ENCODE measurements at regions not wholly inside any gene's neighbourhood (a gene's known extent, or its start where the extent isn't known, plus 50 kb on each side); places are given as distances from the start of the nearest gene placed in this dataset.

DNA sequence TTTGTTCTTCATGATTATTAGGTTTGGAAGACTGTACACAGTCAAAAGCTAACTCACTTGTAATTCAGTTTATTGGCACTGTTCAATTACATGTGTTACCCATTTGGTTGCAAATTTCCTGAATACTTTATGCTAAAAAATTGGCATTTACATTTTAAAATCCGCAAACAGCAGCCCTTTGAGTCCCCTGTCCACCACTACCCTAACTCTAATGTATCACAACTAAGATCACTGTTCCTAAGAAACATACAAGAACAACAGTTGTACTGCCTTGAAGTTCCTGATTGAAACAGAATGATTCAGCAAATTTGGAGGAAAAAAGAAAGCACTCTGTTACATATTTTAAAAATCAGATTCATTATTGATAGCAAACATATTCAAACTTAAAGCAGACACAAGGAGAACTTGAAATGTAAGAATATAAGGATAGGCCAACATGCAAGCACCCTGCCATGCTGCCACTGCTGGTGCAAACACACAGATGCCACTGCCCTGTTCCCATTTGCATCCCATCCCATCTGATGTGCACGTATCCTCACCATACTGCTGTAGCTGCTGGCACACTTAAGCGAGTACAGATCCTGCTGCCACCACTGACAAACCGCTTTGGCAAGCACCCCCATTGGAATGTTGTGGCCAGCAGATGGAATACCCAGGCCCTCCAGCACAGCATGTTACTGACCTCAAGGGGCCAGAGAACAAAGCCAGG lies 343.4 kb downstream of the PPP1R2C start:
- no peaks in the 10 kb centered on the region for H3K27me3 Mint-ChIP-seq
- DNase-seq (no peak), ATAC-seq (ENCODE audit: low read depth) (no peak)
- H3K4me3 Mint-ChIP-seq, result no peak overlapping the region
- POLR2A ChIA-PET, result no interaction called here
- peaks cover 15% of the 10 kb centered on the region for H3K4me1 Mint-ChIP-seq
- peaks cover 17% of the 10 kb centered on the region for H3K9me3 Mint-ChIP-seq
- H3K27ac Mint-ChIP-seq, result no peak overlapping the region
- peaks cover 17% of the 10 kb centered on the region for H3K36me3 Mint-ChIP-seq

DNA sequence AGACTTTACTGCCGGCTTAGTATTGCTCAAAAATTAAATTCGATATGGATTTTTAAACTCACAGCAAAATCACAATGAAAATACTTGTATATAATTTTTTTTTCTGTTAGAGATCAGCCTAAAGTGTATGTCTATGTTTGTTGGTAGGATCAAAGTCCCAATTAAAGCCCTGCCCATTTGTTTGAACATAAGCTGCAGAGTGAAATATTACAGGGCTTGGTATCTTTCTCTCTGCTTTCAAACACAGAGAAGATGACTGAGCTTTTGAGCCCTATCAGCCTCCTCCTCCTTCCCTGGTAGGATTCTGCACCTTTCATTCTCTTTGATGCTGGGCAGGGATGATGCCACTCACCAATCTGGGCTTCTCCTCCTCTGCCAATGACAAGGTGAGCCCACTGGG lies 345.4 kb downstream of the PPP1R2C start:
- POLR2A ChIA-PET, result no interaction called here
- Mint-ChIP-seq H3K27ac (no peak overlapping the region), H3K4me1 (peaks cover 11% of the 10 kb centered on the region)

DNA sequence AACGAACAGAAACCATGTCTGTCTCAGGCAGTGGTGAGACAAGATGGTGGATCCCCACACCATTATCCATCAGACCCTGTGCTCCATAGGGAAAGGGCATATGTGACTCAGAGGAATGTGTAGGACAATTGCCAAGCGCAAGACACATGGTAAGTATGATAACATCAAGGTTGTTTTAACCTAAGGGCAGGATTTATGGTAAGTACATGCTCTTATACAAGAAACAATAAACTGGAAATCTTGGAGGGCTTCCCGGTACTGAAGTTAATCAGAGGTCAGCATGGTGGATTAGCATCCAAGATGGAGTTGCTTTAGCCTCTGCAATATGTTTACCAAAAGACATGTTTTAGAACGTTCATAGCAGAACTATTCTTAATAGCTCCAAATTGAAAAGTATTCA lies 355.0 kb downstream of the PPP1R2C start:
- Mint-ChIP-seq H3K27me3 (no peaks in the 10 kb centered on the region), H3K9me3 (no peaks in the 10 kb centered on the region), H3K4me1 (no peaks in the 10 kb centered on the region), H3K36me3 (no peaks in the 10 kb centered on the region), H3K4me3 (no peak overlapping the region), H3K27ac (no peak overlapping the region)
- POLR2A ChIA-PET, result no interaction called here
- no peak for ATAC-seq (ENCODE audit: low read depth)
- no peak for DNase-seq

More for the DNA sequence above, 345.4 kb downstream of the PPP1R2C start:
- Mint-ChIP-seq H3K4me3 (no peak overlapping the region), H3K36me3 (peaks cover 9% of the 10 kb centered on the region), H3K9me3 (peaks cover 12% of the 10 kb centered on the region), H3K27me3 (no peaks in the 10 kb centered on the region)
- DNase-seq (no peak), ATAC-seq (ENCODE audit: low read depth) (no peak)

DNA sequence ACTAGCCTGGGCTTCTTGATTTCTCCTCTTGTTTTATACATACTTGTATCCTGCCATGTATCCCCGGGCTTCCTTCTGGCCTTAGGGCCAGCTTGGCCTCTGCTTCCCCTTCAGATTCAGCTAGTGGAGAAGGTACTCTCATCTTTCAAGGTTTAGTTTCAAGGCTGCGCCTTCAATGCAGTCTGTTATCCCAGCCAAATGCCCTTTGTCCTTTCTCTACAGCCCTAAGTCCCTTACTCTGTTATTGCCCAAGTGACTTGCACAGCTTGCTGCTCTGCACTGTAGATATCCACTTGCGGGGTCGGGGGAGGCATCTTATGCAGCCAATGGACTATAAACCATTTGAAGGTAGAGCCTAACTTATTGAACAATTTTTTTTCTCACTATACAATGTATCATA lies 357.5 kb downstream of the PPP1R2C start:
- Mint-ChIP-seq H3K27ac (no peak overlapping the region), H3K9me3 (no peaks in the 10 kb centered on the region), H3K27me3 (no peaks in the 10 kb centered on the region), H3K4me1 (no peaks in the 10 kb centered on the region), H3K36me3 (no peaks in the 10 kb centered on the region), H3K4me3 (no peak overlapping the region)
- DNase-seq (no peak), ATAC-seq (ENCODE audit: low read depth) (no peak)
- POLR2A ChIA-PET, result no interaction called here

GRCh38 chrX:42415636-42416035 lies 362.3 kb downstream of the PPP1R2C start:
- Mint-ChIP-seq H3K27ac (no peak overlapping the region), H3K4me3 (no peak overlapping the region), H3K27me3 (no peaks in the 10 kb centered on the region), H3K9me3 (peaks cover 10% of the 10 kb centered on the region), H3K4me1 (peaks cover 8% of the 10 kb centered on the region), H3K36me3 (peaks cover 14% of the 10 kb centered on the region)
- ATAC-seq (ENCODE audit: low read depth) (no peak), DNase-seq (no peak)
- POLR2A ChIA-PET, result no interaction called here

DNA sequence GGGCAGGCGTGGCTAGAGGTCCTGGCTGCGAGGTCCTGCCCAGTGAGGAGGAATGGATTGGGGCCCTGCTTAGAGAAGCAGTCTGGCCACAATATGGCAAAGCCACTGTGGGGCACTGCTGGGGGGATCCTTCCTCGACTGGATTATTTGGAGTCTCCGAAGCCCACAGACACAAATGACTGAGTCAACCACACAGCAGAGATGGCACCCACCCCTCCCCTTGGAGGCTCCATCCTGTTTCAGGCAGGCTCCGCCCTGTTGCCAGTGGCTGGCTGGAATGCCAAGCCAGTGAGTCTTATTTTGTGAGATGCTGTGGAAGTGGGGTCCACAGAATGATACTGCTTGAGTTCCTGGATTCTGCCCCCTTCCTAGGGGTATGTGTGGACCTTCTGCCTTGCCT lies 363.9 kb downstream of the PPP1R2C start:
- peaks cover 10% of the 10 kb centered on the region for H3K4me1 Mint-ChIP-seq

GRCh38 chrX:42399632-42400024 lies 378.3 kb downstream of the PPP1R2C start:
- no peaks in the 10 kb centered on the region for H3K27me3 Mint-ChIP-seq
- peaks cover 3% of the 10 kb centered on the region for H3K36me3 Mint-ChIP-seq
- peaks cover 3% of the 10 kb centered on the region for H3K9me3 Mint-ChIP-seq
- POLR2A ChIA-PET, result interaction anchor here (0.6 kb wide), 1 partner anchor 544 kb away, joined by 3 read pairs; no protein-coding TSS in a partner anchor
- DNase-seq (no peak), ATAC-seq (ENCODE audit: low read depth) (no peak)
- H3K4me3 Mint-ChIP-seq, result peak overlapping the region; percentile 51
- H3K27ac Mint-ChIP-seq, result peak overlapping the region; percentile 79
- H3K4me1 Mint-ChIP-seq, result peaks cover 13% of the 10 kb centered on the region

More for the DNA sequence above, 363.9 kb downstream of the PPP1R2C start:
- ATAC-seq (ENCODE audit: low read depth), result no peak
- Mint-ChIP-seq H3K9me3 (peaks cover 11% of the 10 kb centered on the region), H3K27ac (no peak overlapping the region), H3K27me3 (no peaks in the 10 kb centered on the region), H3K36me3 (peaks cover 15% of the 10 kb centered on the region), H3K4me3 (no peak overlapping the region)
- DNase-seq, result no peak
- POLR2A ChIA-PET, result no interaction called here

GRCh38 chrX:42398967-42399631 lies 378.9 kb downstream of the PPP1R2C start:
- no peak for ATAC-seq (ENCODE audit: low read depth)
- peak overlapping the region; percentile 79 for H3K27ac Mint-ChIP-seq
- peaks cover 13% of the 10 kb centered on the region for H3K4me1 Mint-ChIP-seq
- POLR2A ChIA-PET, result interaction anchor here (0.6 kb wide), 1 partner anchor 545 kb away, joined by 3 read pairs; no protein-coding TSS in a partner anchor
- H3K4me3 Mint-ChIP-seq, result peak overlapping the region; percentile 51
- peaks cover 3% of the 10 kb centered on the region for H3K36me3 Mint-ChIP-seq
- no peak for DNase-seq
- peaks cover 3% of the 10 kb centered on the region for H3K9me3 Mint-ChIP-seq
- no peaks in the 10 kb centered on the region for H3K27me3 Mint-ChIP-seq

DNA sequence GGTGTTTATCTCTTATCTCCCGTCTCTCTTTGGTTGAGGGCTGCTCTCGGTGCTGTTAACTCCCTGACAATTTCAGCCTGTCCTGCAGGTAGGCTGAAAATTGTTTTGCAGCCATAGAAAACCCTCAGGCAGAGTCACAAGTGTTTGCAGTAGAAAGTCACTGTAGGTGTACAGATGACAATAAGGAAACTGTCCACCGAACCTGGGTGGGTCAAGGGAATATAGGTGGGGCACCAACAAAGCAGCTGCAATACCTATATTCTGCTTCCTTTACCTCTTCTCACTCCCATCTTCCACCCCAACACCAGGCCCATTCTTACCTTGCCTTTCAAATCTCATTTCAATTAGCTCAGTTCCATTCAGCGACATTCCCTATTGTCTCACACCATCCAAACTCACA lies 381.8 kb downstream of the PPP1R2C start:
- no peak for DNase-seq
- H3K4me1 Mint-ChIP-seq, result peaks cover 15% of the 10 kb centered on the region
- POLR2A ChIA-PET, result no interaction called here
- peaks cover 3% of the 10 kb centered on the region for H3K36me3 Mint-ChIP-seq
- H3K4me3 Mint-ChIP-seq, result no peak overlapping the region
- no peak overlapping the region for H3K27ac Mint-ChIP-seq
- no peaks in the 10 kb centered on the region for H3K27me3 Mint-ChIP-seq
- peaks cover 3% of the 10 kb centered on the region for H3K9me3 Mint-ChIP-seq
- no peak for ATAC-seq (ENCODE audit: low read depth)

DNA sequence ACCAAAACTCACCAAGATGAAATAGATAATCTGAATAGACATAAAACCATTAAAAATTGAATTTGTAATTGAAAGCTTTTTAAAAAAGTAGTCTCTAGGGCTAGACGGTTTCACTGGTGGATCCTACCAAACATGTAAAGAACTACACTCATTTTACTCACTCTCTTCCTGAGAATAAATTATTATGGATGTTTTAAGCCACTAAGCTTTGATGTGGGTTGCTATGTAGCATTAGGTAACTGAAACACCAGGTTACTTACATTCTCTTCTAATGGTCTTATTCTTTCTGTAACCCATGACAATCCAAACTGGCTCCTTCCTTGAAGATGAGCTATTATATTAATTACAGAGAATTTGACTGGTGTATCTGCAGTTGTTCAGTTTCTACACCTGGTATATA lies 385.1 kb downstream of the PPP1R2C start:
- Mint-ChIP-seq H3K4me3 (no peak overlapping the region), H3K9me3 (peaks cover 2% of the 10 kb centered on the region), H3K27ac (no peak overlapping the region), H3K36me3 (peaks cover 3% of the 10 kb centered on the region), H3K27me3 (no peaks in the 10 kb centered on the region), H3K4me1 (peaks cover 3% of the 10 kb centered on the region)
- ATAC-seq (ENCODE audit: low read depth) (no peak), DNase-seq (no peak)
- POLR2A ChIA-PET, result no interaction called here

GRCh38 chrX:42386681-42387080 lies 391.3 kb downstream of the PPP1R2C start:
- Mint-ChIP-seq H3K36me3 (peaks cover 1% of the 10 kb centered on the region), H3K4me1 (peaks cover 2% of the 10 kb centered on the region), H3K4me3 (no peak overlapping the region), H3K27ac (no peak overlapping the region), H3K27me3 (no peaks in the 10 kb centered on the region), H3K9me3 (peaks cover 2% of the 10 kb centered on the region)
- POLR2A ChIA-PET, result no interaction called here
- DNase-seq (no peak), ATAC-seq (ENCODE audit: low read depth) (no peak)

GRCh38 chrX:42385730-42386129 lies 392.2 kb downstream of the PPP1R2C start:
- Mint-ChIP-seq H3K9me3 (peaks cover 2% of the 10 kb centered on the region), H3K4me1 (peaks cover 2% of the 10 kb centered on the region), H3K4me3 (no peak overlapping the region), H3K27me3 (no peaks in the 10 kb centered on the region), H3K27ac (no peak overlapping the region), H3K36me3 (peaks cover 1% of the 10 kb centered on the region)
- ATAC-seq (ENCODE audit: low read depth) (no peak), DNase-seq (no peak)
- POLR2A ChIA-PET, result no interaction called here

- H3K9me3 Mint-ChIP-seq, result peaks cover 2% of the 10 kb centered on the region
Observed at GRCh38 chrX:42384956-42385355, 393.0 kb downstream of the PPP1R2C start.

GRCh38 chrX:42378857-42379256 lies 399.1 kb downstream of the PPP1R2C start:
- ATAC-seq (ENCODE audit: low read depth), result no peak
- POLR2A ChIA-PET, result no interaction called here
- DNase-seq, result no peak
- no peak overlapping the region for H3K4me3 Mint-ChIP-seq
- H3K36me3 Mint-ChIP-seq, result peaks cover 2% of the 10 kb centered on the region
- H3K27me3 Mint-ChIP-seq, result no peaks in the 10 kb centered on the region
- H3K9me3 Mint-ChIP-seq, result peaks cover 5% of the 10 kb centered on the region
- H3K4me1 Mint-ChIP-seq, result no peaks in the 10 kb centered on the region
- H3K27ac Mint-ChIP-seq, result no peak overlapping the region

More at GRCh38 chrX:42384956-42385355, 393.0 kb downstream of the PPP1R2C start:
- Mint-ChIP-seq H3K4me1 (peaks cover 2% of the 10 kb centered on the region), H3K4me3 (no peak overlapping the region), H3K27me3 (no peaks in the 10 kb centered on the region), H3K27ac (no peak overlapping the region), H3K36me3 (peaks cover 2% of the 10 kb centered on the region)
- no peak for ATAC-seq (ENCODE audit: low read depth)
- POLR2A ChIA-PET, result no interaction called here
- DNase-seq, result no peak

Measured in activated naive CD8-positive, alpha-beta T cell treated with anti-CD3 and anti-CD28 coated beads, Interleukin-2, amount 10 ng/mL, durations not matched to agents 7 days and 5 days (primary cell).